ENCODE measurements at regions not wholly inside any gene's neighbourhood (a gene's known extent, or its start where the extent isn't known, plus 50 kb on each side); places are given as distances from the start of the nearest gene placed in this dataset.

- H3K27ac ChIP-seq, result peak overlapping the region; percentile 91
- TF ChIP-seq CTCF (IDR thresholded peaks at IDR 0.05), result no peak
- H3K4me1 ChIP-seq, result peaks cover 19% of the 10 kb centered on the region
- H3K9me3 ChIP-seq, result no peaks in the 10 kb centered on the region
- DNase-seq, result no peak
- peak overlapping the region in 1 of 2 donors; percentile 36 for H3K9ac ChIP-seq (ENCODE audit: low read depth in 2 of 2, low read length in 2 of 2)
- no peak overlapping the region for H3K4me3 ChIP-seq
- no peaks in the 10 kb centered on the region for H3K36me3 ChIP-seq
- no peaks in the 10 kb centered on the region for H3K27me3 ChIP-seq
- intact Hi-C loops (cut with DNase I), result no loop called here
These were observed 100.8 kb upstream of the LIPC start for GRCh38 chr15:58330741-58331559.

- no peaks in the 10 kb centered on the region for H3K9me3 ChIP-seq
- TF ChIP-seq CTCF (IDR thresholded peaks at IDR 0.05), result no peak
- peaks cover 19% of the 10 kb centered on the region for H3K4me1 ChIP-seq
- H3K9ac ChIP-seq (ENCODE audit: low read depth in 2 of 2, low read length in 2 of 2), result no peak overlapping the region
- no peak overlapping the region for H3K4me3 ChIP-seq
- no peaks in the 10 kb centered on the region for H3K36me3 ChIP-seq
- H3K27me3 ChIP-seq, result no peaks in the 10 kb centered on the region
- intact Hi-C loops (cut with DNase I), result no loop called here
- DNase-seq, result no peak
- H3K27ac ChIP-seq, result peak overlapping the region; percentile 91
These were observed 100.3 kb upstream of the LIPC start for GRCh38 chr15:58331560-58331912.

- peak overlapping the region; percentile 91 for H3K27ac ChIP-seq
These were observed 99.7 kb upstream of the LIPC start for GRCh38 chr15:58331913-58332675.

DNA sequence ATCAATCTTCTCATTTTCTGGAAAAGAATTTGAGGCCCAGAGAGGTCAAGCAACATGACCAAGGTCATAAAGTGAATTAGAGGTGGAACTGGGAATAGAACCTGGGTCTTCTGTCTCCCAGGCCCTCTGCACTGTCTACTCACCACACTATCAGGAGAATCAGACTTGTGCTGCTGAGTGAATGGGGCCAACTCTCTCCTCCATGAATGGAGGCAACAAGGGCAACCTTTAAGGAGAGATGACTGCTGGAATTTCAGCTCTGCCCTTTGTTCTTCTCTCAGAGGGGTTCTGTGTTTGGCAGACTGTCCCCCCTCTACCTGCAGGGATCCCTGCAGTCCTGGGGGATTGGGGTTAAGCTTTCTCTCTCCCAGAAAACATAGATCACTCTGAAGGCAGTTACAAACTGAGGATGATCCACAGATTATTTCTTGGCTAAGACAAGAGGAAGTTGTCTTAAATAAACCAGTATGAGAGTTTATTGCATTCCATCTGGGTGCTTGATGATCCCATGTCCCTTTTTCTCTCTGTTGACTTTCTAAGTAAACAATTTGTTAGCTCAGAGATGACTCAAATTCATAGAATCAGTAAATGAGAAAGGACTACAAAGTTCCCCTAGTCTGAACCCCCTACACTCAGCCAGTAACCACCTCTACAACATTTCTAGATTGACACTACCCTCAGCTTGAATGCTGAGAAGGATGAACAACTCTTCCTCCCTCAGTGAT is 99.0 kb upstream of the LIPC start:
- intact Hi-C loops (cut with DNase I), result no loop called here
- peak overlapping the region; percentile 91 for H3K27ac ChIP-seq
- H3K4me1 ChIP-seq, result peaks cover 19% of the 10 kb centered on the region
- no peaks in the 10 kb centered on the region for H3K27me3 ChIP-seq
- H3K4me3 ChIP-seq, result no peak overlapping the region
- no peaks in the 10 kb centered on the region for H3K36me3 ChIP-seq
- H3K9me3 ChIP-seq, result no peaks in the 10 kb centered on the region
- TF ChIP-seq CTCF (IDR thresholded peaks at IDR 0.05), result no peak
- H3K9ac ChIP-seq (ENCODE audit: low read depth in 2 of 2, low read length in 2 of 2), result peak overlapping the region in 1 of 2 donors; percentile 48
- DNase-seq, result no peak

More at GRCh38 chr15:58331913-58332675, 99.7 kb upstream of the LIPC start:
- peak; percentile 93 for DNase-seq
- Histone ChIP-seq H3K4me1 (peaks cover 19% of the 10 kb centered on the region), H3K36me3 (no peaks in the 10 kb centered on the region), H3K27me3 (no peaks in the 10 kb centered on the region), H3K9me3 (no peaks in the 10 kb centered on the region), H3K9ac (ENCODE audit: low read depth in 2 of 2, low read length in 2 of 2) (peak overlapping the region in 1 of 2 donors; percentile 48), H3K4me3 (no peak overlapping the region)
- intact Hi-C loops (cut with DNase I), result no loop called here
- no peak for TF ChIP-seq CTCF (IDR thresholded peaks at IDR 0.05)

DNA sequence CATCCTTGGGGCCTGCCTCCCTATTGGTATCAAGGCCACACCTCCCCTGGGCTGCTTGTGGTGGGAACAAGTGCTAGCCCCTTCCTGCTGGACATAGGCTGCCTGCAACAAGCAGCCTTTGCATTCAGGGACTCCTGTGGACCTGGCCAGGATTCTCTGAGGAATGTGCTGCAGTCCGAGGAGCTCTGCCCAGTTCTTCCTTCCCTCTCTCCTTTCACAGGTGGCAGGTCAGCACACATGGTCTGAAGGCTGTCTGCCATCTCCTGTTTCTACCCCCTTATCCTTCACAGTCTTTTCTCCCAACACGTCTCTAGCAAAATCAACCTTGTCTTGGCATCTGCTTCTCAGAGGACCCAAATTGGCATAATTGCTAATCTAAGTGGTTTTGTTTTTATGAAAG is 97.0 kb upstream of the LIPC start:
- no peak for TF ChIP-seq CTCF (IDR thresholded peaks at IDR 0.05)
- H3K9ac ChIP-seq (ENCODE audit: low read depth in 2 of 2, low read length in 2 of 2), result no peak overlapping the region
- H3K9me3 ChIP-seq, result no peaks in the 10 kb centered on the region
- no peaks in the 10 kb centered on the region for H3K36me3 ChIP-seq
- no peak overlapping the region for H3K4me3 ChIP-seq
- H3K27me3 ChIP-seq, result no peaks in the 10 kb centered on the region
- DNase-seq, result no peak
- no peak overlapping the region for H3K27ac ChIP-seq
- H3K4me1 ChIP-seq, result peaks cover 17% of the 10 kb centered on the region
- intact Hi-C loops (cut with DNase I), result no loop called here

Measured in colonic mucosa (tissue), 4 donors.